ENCODE measurements at regions not wholly inside any gene's neighbourhood (a gene's known extent, or its start where the extent isn't known, plus 50 kb on each side); places are given as distances from the start of the nearest gene placed in this dataset.

DNA sequence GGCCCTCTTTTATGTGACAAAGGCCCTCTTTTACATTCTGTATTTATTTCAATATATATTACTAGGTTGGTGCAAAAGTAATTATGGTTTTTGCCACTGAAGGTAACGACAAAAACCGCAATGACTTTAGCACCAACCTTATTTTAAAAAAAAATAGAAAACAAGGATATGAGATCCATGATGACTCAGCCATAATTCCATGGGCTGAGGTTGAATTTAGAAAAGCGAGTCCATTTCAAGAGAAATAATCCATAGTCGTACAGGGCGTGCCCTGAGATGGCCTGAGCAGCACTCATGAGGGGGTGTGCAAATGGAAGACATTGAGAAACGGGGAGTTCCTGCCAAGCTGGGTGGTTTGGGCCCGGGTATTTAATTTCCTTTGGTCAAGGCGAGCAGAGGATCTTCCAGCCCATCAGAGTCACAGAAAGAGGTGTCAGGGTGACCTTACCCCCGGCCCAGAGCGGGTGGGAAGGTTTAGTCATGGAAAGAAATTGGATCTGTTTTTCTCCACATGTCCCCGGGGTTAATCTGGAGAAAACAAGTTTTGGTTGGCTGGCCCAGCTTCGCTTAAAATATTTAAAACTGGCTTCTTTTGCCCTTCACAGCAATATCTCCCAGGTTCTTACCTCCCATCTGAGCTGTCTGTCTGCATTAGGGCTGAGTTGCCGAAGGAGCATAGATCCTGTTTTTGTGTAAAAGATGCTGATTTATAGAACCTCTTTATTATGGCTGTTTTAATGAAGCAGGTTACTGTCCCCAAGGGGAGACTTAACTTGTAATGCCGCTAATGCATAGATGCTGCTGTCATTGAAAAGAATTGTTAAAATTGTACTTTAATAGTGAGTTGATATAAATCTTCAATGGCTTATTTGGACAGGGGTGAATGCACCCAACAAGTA is 255.6 kb downstream of the PREX1 start:
- no peak for DNase-seq (ENCODE audit: low read depth)
- H3K4me3 ChIP-seq (ENCODE audit: low read depth, low read length), result no peak overlapping the region
- peaks cover 8% of the 10 kb centered on the region for H3K27me3 ChIP-seq (ENCODE audit: control insufficient read depth, insufficient read depth, low read length)
- no peaks in the 10 kb centered on the region for H3K36me3 ChIP-seq (ENCODE audit: control insufficient read depth, insufficient read depth, low read length)
- TF ChIP-seq, protein P1, sequence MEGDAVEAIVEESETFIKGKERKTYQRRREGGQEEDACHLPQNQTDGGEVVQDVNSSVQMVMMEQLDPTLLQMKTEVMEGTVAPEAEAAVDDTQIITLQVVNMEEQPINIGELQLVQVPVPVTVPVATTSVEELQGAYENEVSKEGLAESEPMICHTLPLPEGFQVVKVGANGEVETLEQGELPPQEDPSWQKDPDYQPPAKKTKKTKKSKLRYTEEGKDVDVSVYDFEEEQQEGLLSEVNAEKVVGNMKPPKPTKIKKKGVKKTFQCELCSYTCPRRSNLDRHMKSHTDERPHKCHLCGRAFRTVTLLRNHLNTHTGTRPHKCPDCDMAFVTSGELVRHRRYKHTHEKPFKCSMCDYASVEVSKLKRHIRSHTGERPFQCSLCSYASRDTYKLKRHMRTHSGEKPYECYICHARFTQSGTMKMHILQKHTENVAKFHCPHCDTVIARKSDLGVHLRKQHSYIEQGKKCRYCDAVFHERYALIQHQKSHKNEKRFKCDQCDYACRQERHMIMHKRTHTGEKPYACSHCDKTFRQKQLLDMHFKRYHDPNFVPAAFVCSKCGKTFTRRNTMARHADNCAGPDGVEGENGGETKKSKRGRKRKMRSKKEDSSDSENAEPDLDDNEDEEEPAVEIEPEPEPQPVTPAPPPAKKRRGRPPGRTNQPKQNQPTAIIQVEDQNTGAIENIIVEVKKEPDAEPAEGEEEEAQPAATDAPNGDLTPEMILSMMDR (IDR thresholded peaks at IDR 0.05; ENCODE audit: insufficient read depth, low read length, poor library complexity, severe bottlenecking), result no peak

DNA sequence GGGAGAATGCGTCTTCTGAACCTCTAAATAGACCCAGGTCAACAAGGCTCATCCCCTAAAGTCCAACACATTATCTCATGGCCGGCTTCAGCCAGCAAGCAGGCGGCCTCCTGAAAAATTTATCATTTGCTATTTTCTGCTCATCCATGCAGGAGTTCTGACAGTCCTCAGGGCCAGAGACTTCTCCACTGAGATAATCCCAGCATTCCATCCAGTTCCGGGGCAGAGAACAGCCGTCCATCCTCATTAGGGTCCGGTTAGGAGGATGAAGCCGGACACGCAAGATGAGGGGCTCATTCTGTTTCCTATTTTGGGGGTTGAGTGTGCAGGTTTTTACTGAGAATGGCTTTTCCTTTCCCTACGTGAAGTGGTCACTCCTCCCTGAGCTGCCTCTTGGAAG is 258.1 kb downstream of the PREX1 start:
- peaks cover 8% of the 10 kb centered on the region for H3K27me3 ChIP-seq (ENCODE audit: control insufficient read depth, insufficient read depth, low read length)
- TF ChIP-seq, protein P1 (IDR thresholded peaks at IDR 0.05; ENCODE audit: insufficient read depth, low read length, poor library complexity, severe bottlenecking), result no peak
- no peaks in the 10 kb centered on the region for H3K36me3 ChIP-seq (ENCODE audit: control insufficient read depth, insufficient read depth, low read length)
- DNase-seq (ENCODE audit: low read depth), result no peak
- no peak overlapping the region for H3K4me3 ChIP-seq (ENCODE audit: low read depth, low read length)

DNA sequence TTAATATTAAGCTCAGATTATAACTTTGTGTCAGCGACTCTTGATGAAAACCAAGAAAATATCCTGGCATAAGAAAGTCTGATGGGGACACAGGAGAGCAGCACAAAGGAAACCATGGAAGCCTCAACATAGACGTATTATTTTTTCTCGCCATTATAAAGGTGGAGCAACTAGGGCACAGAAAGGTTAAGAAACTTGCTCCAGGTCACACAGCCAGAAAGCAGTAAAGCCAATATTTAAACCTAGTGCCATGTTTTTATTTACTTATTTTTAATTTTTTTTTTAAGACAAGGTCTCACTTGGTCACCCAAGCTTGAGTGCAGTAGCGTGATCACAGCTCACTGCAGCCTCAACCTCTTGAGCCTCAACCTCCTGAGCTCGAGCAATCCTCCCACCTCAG is 259.3 kb downstream of the PREX1 start:
- TF ChIP-seq, protein P1 (IDR thresholded peaks at IDR 0.05; ENCODE audit: insufficient read depth, low read length, poor library complexity, severe bottlenecking), result no peak
- Histone ChIP-seq H3K27me3 (ENCODE audit: control insufficient read depth, insufficient read depth, low read length) (peaks cover 8% of the 10 kb centered on the region), H3K36me3 (ENCODE audit: control insufficient read depth, insufficient read depth, low read length) (no peaks in the 10 kb centered on the region), H3K4me3 (ENCODE audit: low read depth, low read length) (no peak overlapping the region)
- DNase-seq (ENCODE audit: low read depth), result no peak

DNA sequence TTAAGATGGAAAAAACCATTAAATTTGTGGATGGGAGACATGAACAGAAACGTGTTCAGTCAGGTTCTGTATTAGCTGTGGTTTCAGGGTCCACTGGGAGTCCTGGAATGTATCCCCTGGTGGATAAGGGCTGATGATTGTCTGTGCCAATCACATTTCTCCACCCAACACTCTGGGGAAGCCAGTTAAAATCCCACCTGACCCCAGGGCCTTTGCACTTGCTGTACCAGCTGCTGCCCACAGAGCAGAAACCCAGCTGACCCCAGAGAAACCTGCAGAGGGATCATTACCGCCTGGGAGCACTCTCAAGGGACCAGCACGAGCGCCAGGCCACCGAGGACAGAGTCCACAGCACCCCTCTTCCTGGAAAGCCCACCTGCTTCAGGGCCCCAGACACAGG is 260.7 kb downstream of the PREX1 start:
- no peak overlapping the region for H3K4me3 ChIP-seq (ENCODE audit: low read depth, low read length)
- TF ChIP-seq, protein P1 (IDR thresholded peaks at IDR 0.05; ENCODE audit: insufficient read depth, low read length, poor library complexity, severe bottlenecking), result no peak
- peaks cover 3% of the 10 kb centered on the region for H3K27me3 ChIP-seq (ENCODE audit: control insufficient read depth, insufficient read depth, low read length)
- no peak for DNase-seq (ENCODE audit: low read depth)
- H3K36me3 ChIP-seq (ENCODE audit: control insufficient read depth, insufficient read depth, low read length), result no peaks in the 10 kb centered on the region

DNA sequence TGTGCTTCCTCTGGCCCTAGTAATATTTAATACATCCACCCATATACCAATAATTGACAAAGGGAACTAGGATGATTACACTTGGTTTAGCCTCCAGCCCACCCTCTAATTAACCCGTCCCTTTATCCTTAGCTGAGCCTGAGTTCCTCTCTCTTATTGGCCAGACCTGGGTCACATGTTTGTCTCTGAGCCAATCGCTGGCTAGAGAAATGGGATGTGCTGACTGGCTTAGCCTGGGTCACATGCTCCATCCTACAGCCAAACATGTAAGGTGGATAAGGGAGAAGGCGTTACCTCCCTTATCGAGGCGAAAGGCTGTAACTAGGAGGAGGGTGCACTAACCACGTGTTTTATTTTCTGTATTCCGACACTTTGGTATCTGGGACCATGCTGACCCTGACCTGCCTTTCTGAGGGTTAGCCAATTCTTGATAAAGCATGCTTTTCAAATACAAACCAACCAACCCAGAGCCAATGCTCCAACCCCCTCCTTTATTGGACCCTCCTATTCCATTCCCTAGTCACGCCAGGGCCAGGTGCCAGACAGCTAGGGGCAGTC is 262.7 kb downstream of the PREX1 start:
- TF ChIP-seq, protein P1 (IDR thresholded peaks at IDR 0.05; ENCODE audit: insufficient read depth, low read length, poor library complexity, severe bottlenecking), result no peak

More for the DNA sequence above, 262.7 kb downstream of the PREX1 start:
- no peaks in the 10 kb centered on the region for H3K27me3 ChIP-seq (ENCODE audit: control insufficient read depth, insufficient read depth, low read length)
- no peak overlapping the region for H3K4me3 ChIP-seq (ENCODE audit: low read depth, low read length)
- no peak for DNase-seq (ENCODE audit: low read depth)
- no peaks in the 10 kb centered on the region for H3K36me3 ChIP-seq (ENCODE audit: control insufficient read depth, insufficient read depth, low read length)
